ENCODE measurements at regions not wholly inside any gene's neighbourhood (a gene's known extent, or its start where the extent isn't known, plus 50 kb on each side); places are given as distances from the start of the nearest gene placed in this dataset.

DNA sequence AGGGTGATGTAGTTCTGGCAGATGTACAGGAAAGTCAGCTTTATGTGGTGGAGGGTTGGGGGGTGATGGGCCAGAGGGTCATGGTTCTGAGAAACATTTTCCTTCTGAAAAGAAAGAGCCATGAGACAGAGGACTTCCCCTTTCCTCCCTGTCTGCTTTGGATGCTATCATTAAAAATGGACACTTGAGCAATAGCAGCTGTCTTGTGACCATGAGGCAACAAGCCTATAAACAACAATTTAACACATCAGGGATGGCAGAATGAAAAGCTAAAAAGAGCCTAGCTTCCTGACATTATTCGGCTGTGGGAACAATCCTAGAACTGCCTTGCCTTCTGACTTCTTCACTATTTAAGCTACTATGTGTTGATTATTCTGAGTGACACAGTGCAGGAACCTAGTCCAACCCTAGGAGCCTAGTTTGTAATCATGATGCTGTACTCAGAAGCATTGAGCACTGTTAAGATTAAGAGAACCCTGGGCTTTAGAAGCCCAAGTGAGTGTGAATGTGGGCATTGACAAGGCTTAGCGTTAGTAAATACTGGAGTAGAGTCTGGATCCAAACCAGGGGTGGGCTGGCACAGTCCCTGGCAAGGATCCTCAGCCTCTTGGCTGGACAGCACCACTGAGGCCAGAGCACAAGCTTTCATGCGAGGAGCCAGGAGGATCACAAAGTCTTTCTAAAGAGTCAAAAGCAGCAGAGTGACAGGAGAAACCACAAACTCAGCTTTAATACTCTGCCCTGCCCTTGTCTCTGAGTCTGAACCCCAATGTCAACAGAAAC lies 178.5 kb upstream of the EGFLAM start:
- H3K27ac ChIP-seq = no peak overlapping the region
- TF ChIP-seq ZFX (IDR thresholded peaks at IDR 0.05; ENCODE audit: borderline replicate concordance) = no peak
- TF ChIP-seq, protein P1, sequence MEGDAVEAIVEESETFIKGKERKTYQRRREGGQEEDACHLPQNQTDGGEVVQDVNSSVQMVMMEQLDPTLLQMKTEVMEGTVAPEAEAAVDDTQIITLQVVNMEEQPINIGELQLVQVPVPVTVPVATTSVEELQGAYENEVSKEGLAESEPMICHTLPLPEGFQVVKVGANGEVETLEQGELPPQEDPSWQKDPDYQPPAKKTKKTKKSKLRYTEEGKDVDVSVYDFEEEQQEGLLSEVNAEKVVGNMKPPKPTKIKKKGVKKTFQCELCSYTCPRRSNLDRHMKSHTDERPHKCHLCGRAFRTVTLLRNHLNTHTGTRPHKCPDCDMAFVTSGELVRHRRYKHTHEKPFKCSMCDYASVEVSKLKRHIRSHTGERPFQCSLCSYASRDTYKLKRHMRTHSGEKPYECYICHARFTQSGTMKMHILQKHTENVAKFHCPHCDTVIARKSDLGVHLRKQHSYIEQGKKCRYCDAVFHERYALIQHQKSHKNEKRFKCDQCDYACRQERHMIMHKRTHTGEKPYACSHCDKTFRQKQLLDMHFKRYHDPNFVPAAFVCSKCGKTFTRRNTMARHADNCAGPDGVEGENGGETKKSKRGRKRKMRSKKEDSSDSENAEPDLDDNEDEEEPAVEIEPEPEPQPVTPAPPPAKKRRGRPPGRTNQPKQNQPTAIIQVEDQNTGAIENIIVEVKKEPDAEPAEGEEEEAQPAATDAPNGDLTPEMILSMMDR (IDR thresholded peaks at IDR 0.05) = no peak

DNA sequence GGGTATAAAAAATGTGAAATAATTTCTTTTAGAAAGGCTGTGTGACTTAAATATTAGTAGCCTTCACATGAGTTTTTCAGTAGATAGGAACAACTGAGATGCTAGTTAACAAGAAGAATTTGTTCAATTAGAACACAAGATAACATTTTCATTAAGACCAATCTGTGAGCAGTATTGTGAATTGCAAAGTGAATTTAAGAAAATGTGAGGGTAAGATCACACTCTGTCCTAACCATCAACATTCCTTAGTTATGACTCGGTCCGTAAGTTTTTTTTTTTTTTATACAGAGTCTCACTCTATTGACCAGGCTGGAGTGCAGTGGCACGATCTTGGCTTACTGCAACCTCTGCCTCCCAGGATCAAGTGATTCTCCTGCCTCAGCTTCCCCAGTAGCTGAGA lies 180.2 kb upstream of the EGFLAM start:
- TF ChIP-seq, protein P1 (IDR thresholded peaks at IDR 0.05) = no peak
- no peak for TF ChIP-seq ZFX (IDR thresholded peaks at IDR 0.05; ENCODE audit: borderline replicate concordance)
- H3K27ac ChIP-seq = no peak overlapping the region

DNA sequence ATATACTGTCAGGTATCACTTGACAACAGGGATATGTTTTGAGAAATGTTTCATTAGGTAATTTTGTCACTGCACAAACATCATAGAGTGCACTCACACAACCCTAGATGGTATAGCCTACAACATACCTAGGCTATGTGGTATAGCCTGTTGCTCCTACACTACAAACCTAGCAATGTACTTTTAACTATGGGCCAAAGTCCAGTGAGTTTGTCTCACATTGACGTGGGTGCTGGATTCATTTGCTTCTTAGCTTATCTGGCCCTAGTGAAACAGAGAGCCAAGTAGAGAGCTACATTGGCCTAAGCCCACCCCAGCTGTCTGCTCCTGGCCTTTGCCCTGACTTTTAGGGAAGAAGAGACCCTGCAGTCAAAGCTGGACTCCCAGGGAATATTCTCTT lies 180.7 kb upstream of the EGFLAM start:
- TF ChIP-seq, protein P1 (IDR thresholded peaks at IDR 0.05) = no peak
- no peak for TF ChIP-seq ZFX (IDR thresholded peaks at IDR 0.05; ENCODE audit: borderline replicate concordance)
- H3K27ac ChIP-seq = no peak overlapping the region

DNA sequence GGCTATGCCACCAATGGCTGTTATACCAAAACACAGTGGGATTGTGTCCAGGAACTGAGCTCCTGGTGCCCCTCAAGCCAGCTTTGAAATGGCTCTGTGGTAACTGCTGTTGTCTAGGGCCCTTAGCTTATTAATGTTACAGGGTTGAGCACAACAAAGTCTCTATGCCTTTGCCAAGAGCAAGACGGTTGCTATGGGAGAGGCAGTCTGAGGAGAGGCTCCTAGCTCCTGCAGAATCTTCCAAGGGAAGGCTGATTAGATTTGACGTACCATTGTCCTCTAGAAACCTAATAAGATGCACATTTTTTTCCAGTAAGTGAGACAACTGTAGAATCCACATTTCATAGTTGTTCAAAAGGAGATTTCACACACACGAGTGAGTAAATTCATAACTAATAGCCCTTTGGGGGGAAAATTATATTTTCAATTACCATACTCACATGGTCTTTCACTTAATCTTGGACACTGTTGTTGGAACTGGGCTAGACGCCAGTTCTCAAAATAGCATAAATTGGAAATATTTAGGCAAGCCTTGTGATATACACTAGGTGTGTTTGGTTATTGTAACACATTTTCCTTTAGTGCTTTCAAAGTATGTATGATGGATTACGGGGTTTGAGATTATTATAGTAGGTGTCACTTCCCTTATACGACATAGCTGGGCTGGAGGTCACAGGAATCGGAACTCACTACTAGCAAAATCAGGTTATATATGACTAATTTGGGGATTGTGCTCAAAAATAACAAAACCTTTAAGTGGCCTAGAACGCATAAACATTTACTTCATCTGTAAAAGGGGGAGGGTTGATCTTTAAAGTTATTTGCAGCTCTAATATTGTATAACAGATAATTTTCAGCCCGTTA lies 186.3 kb upstream of the EGFLAM start:
- TF ChIP-seq, protein P1 (IDR thresholded peaks at IDR 0.05) = no peak
- no peak for TF ChIP-seq ZFX (IDR thresholded peaks at IDR 0.05; ENCODE audit: borderline replicate concordance)
- H3K27ac ChIP-seq = no peak overlapping the region

DNA sequence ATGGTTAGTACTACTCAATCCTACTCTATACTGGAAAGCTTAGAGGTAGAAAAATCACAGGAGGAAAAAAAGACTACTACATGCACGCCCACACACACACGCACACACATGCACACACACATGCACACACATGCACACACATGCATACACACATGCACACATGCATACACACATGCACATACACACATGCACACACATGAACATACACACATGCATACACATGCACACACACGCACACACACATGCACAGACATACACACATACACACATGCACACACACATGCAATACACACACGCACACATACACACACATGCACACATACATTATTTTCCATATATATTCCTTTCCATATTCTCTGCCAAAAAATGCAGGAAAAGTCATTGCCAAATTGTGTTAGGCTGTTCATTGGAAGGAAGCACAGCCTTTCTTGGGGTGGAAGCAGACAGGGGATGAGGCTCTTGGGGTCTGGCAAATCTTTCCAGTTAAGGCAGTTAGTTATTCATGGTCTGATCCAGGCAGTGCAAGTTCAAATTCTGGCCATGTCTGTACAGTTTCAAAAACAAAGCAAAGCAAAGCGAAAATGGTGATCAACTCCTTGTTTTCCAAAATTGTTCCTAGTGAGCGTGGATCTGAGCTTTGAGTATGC lies 187.9 kb upstream of the EGFLAM start:
- TF ChIP-seq ZFX (IDR thresholded peaks at IDR 0.05; ENCODE audit: borderline replicate concordance) = no peak
- TF ChIP-seq, protein P1 (IDR thresholded peaks at IDR 0.05) = no peak

DNA sequence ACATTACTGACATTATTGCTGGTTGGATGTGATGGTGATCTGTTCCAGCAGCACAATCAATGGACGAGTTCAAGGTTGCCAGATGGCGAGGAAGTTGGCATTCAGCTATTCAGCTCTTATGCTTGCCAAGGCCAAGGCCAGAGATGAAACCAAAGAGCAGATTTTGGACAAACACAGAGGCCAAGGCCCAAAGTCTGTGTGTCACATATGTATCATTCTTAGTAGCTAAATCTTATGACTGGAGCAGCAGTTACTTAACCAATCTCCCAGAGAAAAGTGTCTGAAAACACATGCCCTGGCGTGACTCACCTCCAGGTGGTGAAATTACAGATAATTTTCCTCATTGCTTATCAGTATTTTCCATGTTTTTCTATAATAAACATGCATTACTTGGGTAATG lies 189.0 kb upstream of the EGFLAM start:
- H3K27ac ChIP-seq = no peak overlapping the region
- TF ChIP-seq ZFX (IDR thresholded peaks at IDR 0.05; ENCODE audit: borderline replicate concordance) = no peak
- TF ChIP-seq, protein P1 (IDR thresholded peaks at IDR 0.05) = no peak

More for the DNA sequence above, 187.9 kb upstream of the EGFLAM start:
- H3K27ac ChIP-seq = no peak overlapping the region

Data from 22Rv1 (cell line).